ENCODE measurements at regions not wholly inside any gene's neighbourhood (a gene's known extent, or its start where the extent isn't known, plus 50 kb on each side); places are given as distances from the start of the nearest gene placed in this dataset.

DNA sequence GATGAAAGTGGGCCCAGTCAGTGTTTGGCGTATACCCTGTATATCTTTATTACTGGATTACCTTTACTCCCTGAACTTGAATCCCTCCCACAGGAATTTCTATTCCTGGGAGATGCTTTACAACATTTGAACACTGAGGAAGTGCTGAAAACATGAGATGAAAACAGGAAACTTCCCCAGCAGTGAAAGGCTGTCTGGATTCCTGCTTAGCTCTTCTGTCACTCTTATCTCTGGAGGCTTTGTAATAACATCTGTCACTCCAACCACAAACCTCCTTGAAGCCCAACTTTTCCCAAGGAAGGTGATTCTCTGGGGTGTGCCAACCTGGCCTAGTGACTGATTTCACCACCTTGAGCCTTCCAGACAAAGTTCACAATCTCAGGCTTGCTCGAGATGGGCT, 264.5 kb upstream of the BMP2 start:
- no peaks in the 10 kb centered on the region for H3K4me1 ChIP-seq (replicated peaks in 1 of 4; ENCODE audit: control insufficient read depth in 3 of 4, insufficient read depth in 4 of 4, low read length in 3 of 4)
- TF ChIP-seq SP1 (IDR thresholded peaks at IDR 0.05; ENCODE audit: low read depth, low read length) (no peak), CEBPB (IDR thresholded peaks at IDR 0.05; ENCODE audit: low read depth, low read length) (no peak), POLR2AphosphoS5 (IDR thresholded peaks at IDR 0.05; ENCODE audit: low read depth, low read length) (no peak), SIN3A (conservative IDR thresholded peaks at IDR 0.05 in 1 of 2, IDR thresholded peaks at IDR 0.05 in 1 of 2; ENCODE audit: low read depth in 1 of 2, low read length in 2 of 2) (no peak), FOSL1 (IDR thresholded peaks at IDR 0.05; ENCODE audit: insufficient read depth, low read depth, low read length) (no peak), PHF8 (conservative IDR thresholded peaks at IDR 0.05; ENCODE audit: low read depth, low read length) (no peak), CBX5 (IDR thresholded peaks at IDR 0.05; ENCODE audit: low read depth, low read length) (no peak), SRF (IDR thresholded peaks at IDR 0.05; ENCODE audit: low read depth, low read length) (no peak), BCL11A (IDR thresholded peaks at IDR 0.05; ENCODE audit: low read depth in 2 of 2, low read length in 2 of 2) (no peak), EGR1 (IDR thresholded peaks at IDR 0.05; ENCODE audit: borderline replicate concordance, low read depth, low read length) (no peak), MAFK (IDR thresholded peaks at IDR 0.05; ENCODE audit: low read depth, low read length) (no peak)
- TF ChIP-seq, protein P1, sequence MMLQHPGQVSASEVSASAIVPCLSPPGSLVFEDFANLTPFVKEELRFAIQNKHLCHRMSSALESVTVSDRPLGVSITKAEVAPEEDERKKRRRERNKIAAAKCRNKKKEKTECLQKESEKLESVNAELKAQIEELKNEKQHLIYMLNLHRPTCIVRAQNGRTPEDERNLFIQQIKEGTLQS (IDR thresholded peaks at IDR 0.05; ENCODE audit: insufficient read depth, low read depth, low read length), result no peak
- TF ChIP-seq, protein P2, sequence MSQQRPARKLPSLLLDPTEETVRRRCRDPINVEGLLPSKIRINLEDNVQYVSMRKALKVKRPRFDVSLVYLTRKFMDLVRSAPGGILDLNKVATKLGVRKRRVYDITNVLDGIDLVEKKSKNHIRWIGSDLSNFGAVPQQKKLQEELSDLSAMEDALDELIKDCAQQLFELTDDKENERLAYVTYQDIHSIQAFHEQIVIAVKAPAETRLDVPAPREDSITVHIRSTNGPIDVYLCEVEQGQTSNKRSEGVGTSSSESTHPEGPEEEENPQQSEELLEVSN (IDR thresholded peaks at IDR 0.05), result no peak
- WGBS, 2 experiments (ENCODE audit: extremely low coverage in 1 of 2, insufficient coverage in 1 of 2, insufficient read length in 1 of 2, insufficient replicate concordance in 2 of 2, low coverage in 1 of 2, low lambda C conversion rate in 2 of 2, missing lambda C conversion rate in 1 of 2), result 93% methylated on average over 2 of the region's 2 CpGs; no CpG with 5 or more reads in 1 of the 2 experiments
- no peak overlapping the region for H2BK5ac ChIP-seq (ENCODE audit: low read depth, low read length)
- H2BK120ac ChIP-seq (replicated peaks; ENCODE audit: low read depth, low read length), result no peak overlapping the region
- no peak overlapping the region for H2BK12ac ChIP-seq (ENCODE audit: low read depth, low read length)
- no peaks in the 10 kb centered on the region; a peak in 1 of 4 replicates for H3K9me3 ChIP-seq (ENCODE audit: insufficient read depth in 2 of 2, low read depth in 1 of 2, low read length in 1 of 2)
- H3K79me1 ChIP-seq (ENCODE audit: low read depth, low read length), result no peaks in the 10 kb centered on the region
- H3K4ac ChIP-seq (replicated peaks; ENCODE audit: insufficient read length, low read depth, low read length), result no peak overlapping the region
- H3K18ac ChIP-seq (ENCODE audit: extremely low read depth, low read length), result no peak overlapping the region
- ChIA-PET POLR2A (ENCODE audit: partially characterized antibody) (no interaction called here), CTCF (ENCODE audit: partially characterized antibody) (no interaction called here)
- H3K14ac ChIP-seq (ENCODE audit: insufficient read length), result no peak overlapping the region
- no peak overlapping the region for H2BK15ac ChIP-seq (ENCODE audit: low read length)
- H3K23ac ChIP-seq (ENCODE audit: insufficient read length), result no peak overlapping the region
- H3K4me2 ChIP-seq (ENCODE audit: insufficient read depth in 1 of 2, low read depth in 2 of 2, low read length in 2 of 2), result no peak overlapping the region
- DNase-seq (ENCODE audit: low read depth in 1 of 2, low spot score in 2 of 2) (no peak), FAIRE-seq (no peak)
- no peak overlapping the region for H3K4me3 ChIP-seq (ENCODE audit: extremely low read depth in 1 of 4, insufficient read depth in 2 of 4, low read depth in 3 of 4, low read length in 4 of 4)
- no peak overlapping the region for H3K56ac ChIP-seq (replicated peaks; ENCODE audit: insufficient read length, low read depth, low read length)
- no peaks in the 10 kb centered on the region for H3K27me3 ChIP-seq (replicated peaks in 1 of 4; ENCODE audit: control insufficient read depth in 3 of 4, extremely low read depth in 1 of 4, insufficient read depth in 3 of 4, low read length in 3 of 4)
- no peaks in the 10 kb centered on the region for H3K79me2 ChIP-seq (ENCODE audit: control insufficient read depth in 1 of 2, insufficient read depth in 2 of 2, low read length in 2 of 2)
- H2BK20ac ChIP-seq (ENCODE audit: low read length), result no peak overlapping the region
- H4K20me1 ChIP-seq (replicated peaks in 1 of 2; ENCODE audit: control insufficient read depth in 1 of 2, insufficient read depth in 2 of 2, low read length in 2 of 2), result no peaks in the 10 kb centered on the region
- no peak overlapping the region for H4K5ac ChIP-seq (ENCODE audit: insufficient read length, low read depth, low read length)
- no peak overlapping the region for H4K91ac ChIP-seq (replicated peaks; ENCODE audit: insufficient read length, low read length)
- no peak overlapping the region for H3K9ac ChIP-seq (replicated peaks in 1 of 4; ENCODE audit: extremely low read depth in 1 of 4, low read depth in 3 of 4, low read length in 3 of 4)
- no peak overlapping the region for H4K8ac ChIP-seq (ENCODE audit: extremely low read depth, insufficient read depth, low read length)
- no peaks in the 10 kb centered on the region for H3K23me2 ChIP-seq (ENCODE audit: low read depth, low read length)
- no peak overlapping the region for H2AK5ac ChIP-seq (ENCODE audit: low read depth, low read length)
- no peaks in the 10 kb centered on the region for H3K36me3 ChIP-seq (ENCODE audit: control insufficient read depth in 2 of 4, insufficient read depth in 4 of 4, low read length in 3 of 4)
- no peak overlapping the region for H2AFZ ChIP-seq (ENCODE audit: low read length)
- no peak overlapping the region for H3K27ac ChIP-seq (ENCODE audit: low read depth, low read length)
